ENCODE measurements at regions not wholly inside any gene's neighbourhood (a gene's known extent, or its start where the extent isn't known, plus 50 kb on each side); places are given as distances from the start of the nearest gene placed in this dataset.
"Not testable (repeated sequence)": the region's sequence is repeated elsewhere in the genome, so short reads cannot be mapped to it uniquely, and the experiment has no call there.

GRCh38 chr1:244773513-244773912 lies 61.9 kb upstream of the COX20 start:
- 94 to 97% methylated on average over 1 of the region's 1 CpG for WGBS, 2 donors
- no peak for DNase-seq
- no peaks in the 10 kb centered on the region for H3K36me3 ChIP-seq (ENCODE audit: control insufficient read depth in 4 of 4, insufficient read depth in 4 of 4, low read length in 4 of 4)
- no peak overlapping the region for H3K27ac ChIP-seq (ENCODE audit: low read depth in 1 of 2, low read length in 1 of 2)
- no peaks in the 10 kb centered on the region for H3K27me3 ChIP-seq (ENCODE audit: control insufficient read depth in 3 of 3, insufficient read depth in 3 of 3, low read length in 2 of 3)
- peaks cover 0 to 2% (median 0%) of the 10 kb centered on the region in 4 donors for H3K9me3 ChIP-seq (ENCODE audit: control insufficient read depth in 4 of 4, insufficient read depth in 3 of 4, low read length in 3 of 4)
- no peak for TF ChIP-seq CTCF (IDR thresholded peaks at IDR 0.05; ENCODE audit: control extremely low read depth, extremely low read depth)
- no peak overlapping the region for H3K9ac ChIP-seq (ENCODE audit: insufficient read depth in 1 of 2, low read length in 2 of 2)
- H3K4me1 ChIP-seq (ENCODE audit: control insufficient read depth in 5 of 5, insufficient read depth in 5 of 5, low read length in 5 of 5), result no peaks in the 10 kb centered on the region
- no peak for ATAC-seq (ENCODE audit: insufficient read depth, low FRiP score)
- H3K4me3 ChIP-seq, result no peak overlapping the region

- H3K36me3 ChIP-seq (ENCODE audit: control insufficient read depth in 4 of 4, insufficient read depth in 4 of 4, low read length in 4 of 4); ATAC-seq (ENCODE audit: insufficient read depth, low FRiP score); H3K4me1 ChIP-seq (ENCODE audit: control insufficient read depth in 5 of 5, insufficient read depth in 5 of 5, low read length in 5 of 5); H3K27ac ChIP-seq (ENCODE audit: low read depth in 1 of 2, low read length in 1 of 2); H3K9me3 ChIP-seq (ENCODE audit: control insufficient read depth in 4 of 4, insufficient read depth in 3 of 4, low read length in 3 of 4); DNase-seq; H3K27me3 ChIP-seq (ENCODE audit: control insufficient read depth in 3 of 3, insufficient read depth in 3 of 3, low read length in 2 of 3); H3K4me3 ChIP-seq; H3K9ac ChIP-seq (ENCODE audit: insufficient read depth in 1 of 2, low read length in 2 of 2): not testable (repeated sequence)
- 89 to 91% methylated on average over 1 of the region's 1 CpG for WGBS, 2 donors
These were observed 58.7 kb upstream of the COX20 start for GRCh38 chr1:244776783-244777182.

- H3K9ac ChIP-seq (ENCODE audit: insufficient read depth in 1 of 2, low read length in 2 of 2), result no peak overlapping the region
- no peak for DNase-seq
- no peaks in the 10 kb centered on the region for H3K27me3 ChIP-seq (ENCODE audit: control insufficient read depth in 3 of 3, insufficient read depth in 3 of 3, low read length in 2 of 3)
- peaks cover 0 to 2% (median 0%) of the 10 kb centered on the region in 4 donors for H3K9me3 ChIP-seq (ENCODE audit: control insufficient read depth in 4 of 4, insufficient read depth in 3 of 4, low read length in 3 of 4)
- no peak overlapping the region for H3K27ac ChIP-seq (ENCODE audit: low read depth in 1 of 2, low read length in 1 of 2)
- no peak for ATAC-seq (ENCODE audit: insufficient read depth, low FRiP score)
- H3K36me3 ChIP-seq (ENCODE audit: control insufficient read depth in 4 of 4, insufficient read depth in 4 of 4, low read length in 4 of 4), result no peaks in the 10 kb centered on the region
- TF ChIP-seq CTCF (IDR thresholded peaks at IDR 0.05; ENCODE audit: control extremely low read depth, extremely low read depth), result no peak
- H3K4me1 ChIP-seq (ENCODE audit: control insufficient read depth in 5 of 5, insufficient read depth in 5 of 5, low read length in 5 of 5), result no peaks in the 10 kb centered on the region
- 64 to 73% methylated on average over 2 of the region's 2 CpGs for WGBS, 2 donors
- H3K4me3 ChIP-seq, result no peak overlapping the region
These were observed 57.1 kb upstream of the COX20 start for GRCh38 chr1:244778344-244778743.

- 85 to 86% methylated on average over 5 of the region's 5 CpGs for WGBS, 2 donors
- DNase-seq (no peak), ATAC-seq (ENCODE audit: insufficient read depth, low FRiP score) (no peak)
- Histone ChIP-seq H3K36me3 (ENCODE audit: control insufficient read depth in 4 of 4, insufficient read depth in 4 of 4, low read length in 4 of 4) (no peaks in the 10 kb centered on the region), H3K9ac (ENCODE audit: insufficient read depth in 1 of 2, low read length in 2 of 2) (no peak overlapping the region), H3K4me1 (ENCODE audit: control insufficient read depth in 5 of 5, insufficient read depth in 5 of 5, low read length in 5 of 5) (no peaks in the 10 kb centered on the region), H3K27ac (ENCODE audit: low read depth in 1 of 2, low read length in 1 of 2) (no peak overlapping the region), H3K27me3 (ENCODE audit: control insufficient read depth in 3 of 3, insufficient read depth in 3 of 3, low read length in 2 of 3) (no peaks in the 10 kb centered on the region), H3K4me3 (no peak overlapping the region), H3K9me3 (ENCODE audit: control insufficient read depth in 4 of 4, insufficient read depth in 3 of 4, low read length in 3 of 4) (peaks cover 0 to 2% (median 0%) of the 10 kb centered on the region in 4 donors)
- no peak for TF ChIP-seq CTCF (IDR thresholded peaks at IDR 0.05; ENCODE audit: control extremely low read depth, extremely low read depth)
These were observed 56.0 kb upstream of the COX20 start for GRCh38 chr1:244779410-244779809.

Data from lung (tissue), 11 donors.